Smooth muscle cell (in vitro differentiated cells): ENCODE measurements at regions not wholly inside any gene's neighbourhood (a gene's known extent, or its start where the extent isn't known, plus 50 kb on each side); places are given as distances from the start of the nearest gene placed in this dataset.

Experiments
- DNase-seq: peaks from one replicate; lab custom pipeline; 2025; ENCODE audit not compliant: unreplicated experiment; lab: John Stamatoyannopoulos, UW
- H2AFZ ChIP-seq: fragments of 200-600 bp; sonication (generic); 2 replicates; pipeline ENCODE4 v1.6.0; 2016; ENCODE audit warnings: antibody characterized with exemption, low read depth, mild to moderate bottlenecking
- H3F3A ChIP-seq: fragments of 200-600 bp; sonication (generic); 2 replicates; pipeline ENCODE4 v1.6.0; 2017; ENCODE audit warnings: antibody characterized with exemption, low read depth
- H3K27ac ChIP-seq: fragments of 200-600 bp; sonication (generic); 2 replicates; pipeline ENCODE4 v1.5.1; 2016; ENCODE audit warnings: low read depth, mild to moderate bottlenecking
- H3K27me3 ChIP-seq: fragments of 200-600 bp; sonication (generic); 2 replicates; pipeline ENCODE4 v1.6.1; 2016; ENCODE audit warnings: low read depth, mild to moderate bottlenecking
- H3K36me3 ChIP-seq: fragments of 200-600 bp; sonication (generic); 2 replicates; pipeline ENCODE4 v1.5.1; 2016; ENCODE audit warnings: low read depth
- H3K4me1 ChIP-seq: fragments of 200-600 bp; sonication (generic); 2 replicates; pipeline ENCODE4 v1.5.1; 2016; ENCODE audit warnings: low read depth
- H3K4me2 ChIP-seq: fragments of 200-600 bp; sonication (generic); 2 replicates; pipeline ENCODE4 v1.6.0; 2016; ENCODE audit warnings: mild to moderate bottlenecking
- H3K4me3 ChIP-seq: fragments of 200-600 bp; sonication (generic); 2 replicates; pipeline ENCODE4 v1.5.1; 2016; ENCODE audit warnings: mild to moderate bottlenecking
- H3K79me2 ChIP-seq: fragments of 200-600 bp; sonication (generic); 2 replicates; pipeline ENCODE4 v1.6.0; 2016; ENCODE audit warnings: low read depth, mild to moderate bottlenecking
- H3K9ac ChIP-seq: fragments of 200-600 bp; sonication (generic); 2 replicates; pipeline ENCODE4 v1.6.0; 2016; ENCODE audit warnings: low read depth
- H3K9me3 ChIP-seq: fragments of 200-600 bp; sonication (generic); replicated peaks from 2 replicates; pipeline ENCODE4 v1.5.1; 2016; ENCODE audit warnings: low read depth
- H4K20me1 ChIP-seq: fragments of 200-600 bp; sonication (generic); 2 replicates; pipeline ENCODE4 v1.6.0; 2016; ENCODE audit warnings: low read depth
- CTCF ChIP-seq: fragments of 200-600 bp; sonication (generic); IDR thresholded peaks from 2 replicates; pipeline ENCODE4 v1.5.1; 2017; ENCODE audit warnings: borderline replicate concordance, mild to moderate bottlenecking, antibody characterized with exemption; ENCODE audit not compliant: insufficient read depth, poor library complexity, severe bottlenecking
- WGBS: methylation state at CpG from one replicate; pipeline ENCODE4 v1.1.7; 2016; ENCODE audit warnings: low lambda C conversion rate; 5-methylcytosine and 5-hydroxymethylcytosine counted together

GRCh38 chr12:113633678-113634332, 162.1 kb upstream of the LHX5 start:
- Histone ChIP-seq H3F3A (no peaks in the 10 kb centered on the region), H3K4me3 (no peak overlapping the region), H3K4me1 (peaks cover 12% of the 10 kb centered on the region), H3K9me3 (peaks cover 5% of the 10 kb centered on the region), H3K4me2 (no peak overlapping the region), H3K9ac (no peak overlapping the region), H3K36me3 (no peaks in the 10 kb centered on the region), H3K27ac (no peak overlapping the region), H3K27me3 (peaks cover 34% of the 10 kb centered on the region), H3K79me2 (no peaks in the 10 kb centered on the region), H4K20me1 (no peaks in the 10 kb centered on the region), H2AFZ (no peak overlapping the region)
- TF ChIP-seq CTCF = no peak
- no peak for DNase-seq

GRCh38 chr12:113630625-113631024, 159.0 kb upstream of the LHX5 start:
- H3K9me3 ChIP-seq = peaks cover 5% of the 10 kb centered on the region
- no peak for TF ChIP-seq CTCF
- H3K4me1 ChIP-seq = peaks cover 9% of the 10 kb centered on the region
- no peak overlapping the region for H3K27ac ChIP-seq
- H3K36me3 ChIP-seq = no peaks in the 10 kb centered on the region
- H3K4me3 ChIP-seq = no peak overlapping the region
- H2AFZ ChIP-seq = no peak overlapping the region
- H4K20me1 ChIP-seq = no peaks in the 10 kb centered on the region
- H3F3A ChIP-seq = no peaks in the 10 kb centered on the region
- no peaks in the 10 kb centered on the region for H3K79me2 ChIP-seq
- no peak for DNase-seq
- H3K4me2 ChIP-seq = no peak overlapping the region
- H3K9ac ChIP-seq = no peak overlapping the region
- peaks cover 7% of the 10 kb centered on the region for H3K27me3 ChIP-seq

GRCh38 chr12:113625499-113625898, 153.8 kb upstream of the LHX5 start:
- Histone ChIP-seq H3F3A (no peaks in the 10 kb centered on the region), H3K27ac (no peak overlapping the region), H3K4me3 (no peak overlapping the region), H4K20me1 (no peaks in the 10 kb centered on the region), H3K79me2 (no peaks in the 10 kb centered on the region), H3K4me2 (no peak overlapping the region), H2AFZ (no peak overlapping the region), H3K4me1 (no peaks in the 10 kb centered on the region), H3K9me3 (no peaks in the 10 kb centered on the region), H3K27me3 (no peaks in the 10 kb centered on the region), H3K36me3 (no peaks in the 10 kb centered on the region), H3K9ac (no peak overlapping the region)
- no peak for DNase-seq
- no peak for TF ChIP-seq CTCF
- 97% methylated on average over 2 of the region's 2 CpGs for WGBS

GRCh38 chr12:113622410-113622809, 150.7 kb upstream of the LHX5 start:
- Histone ChIP-seq H3K79me2 (no peaks in the 10 kb centered on the region), H2AFZ (no peak overlapping the region), H3K4me3 (no peak overlapping the region), H3K27me3 (no peaks in the 10 kb centered on the region), H3K4me2 (no peak overlapping the region), H3K36me3 (no peaks in the 10 kb centered on the region), H3K4me1 (no peaks in the 10 kb centered on the region), H3K27ac (no peak overlapping the region), H3K9ac (no peak overlapping the region), H3F3A (no peaks in the 10 kb centered on the region), H4K20me1 (no peaks in the 10 kb centered on the region), H3K9me3 (no peaks in the 10 kb centered on the region)
- no peak for TF ChIP-seq CTCF
- DNase-seq = no peak
- 65% methylated on average over 10 of the region's 10 CpGs for WGBS
